ENCODE measurements at regions not wholly inside any gene's neighbourhood (a gene's known extent, or its start where the extent isn't known, plus 50 kb on each side); places are given as distances from the start of the nearest gene placed in this dataset.

GRCh38 chr4:56286763-56287162 lies 100.5 kb downstream of the AASDH start:
- no peak for DNase-seq

- DNase-seq, result no peak
Measured at GRCh38 chr4:56283375-56283774, 103.9 kb downstream of the AASDH start.

GRCh38 chr4:56282004-56282403 lies 105.3 kb downstream of the AASDH start:
- DNase-seq, result no peak

- no peak for DNase-seq
Measured at GRCh38 chr4:56276547-56276946, 110.7 kb downstream of the AASDH start.

GRCh38 chr4:56273391-56273790 lies 113.9 kb downstream of the AASDH start:
- DNase-seq, result no peak

- DNase-seq, result no peak
Measured at GRCh38 chr4:56272927-56273326, 114.4 kb downstream of the AASDH start.

- no peak for DNase-seq
Measured at GRCh38 chr4:56272003-56272402, 115.3 kb downstream of the AASDH start.

GRCh38 chr4:56271131-56271530 lies 116.2 kb downstream of the AASDH start:
- no peak for DNase-seq

- DNase-seq, result no peak
Measured at GRCh38 chr4:56267558-56267957, 119.7 kb downstream of the AASDH start.

GRCh38 chr4:56264873-56265272 lies 122.4 kb downstream of the AASDH start:
- DNase-seq, result no peak

GRCh38 chr4:56261027-56261426 lies 126.3 kb downstream of the AASDH start:
- no peak for DNase-seq

- DNase-seq, result no peak
Measured at GRCh38 chr4:56260320-56260719, 127.0 kb downstream of the AASDH start.

- DNase-seq, result no peak
Measured at GRCh38 chr4:56259655-56260054, 127.6 kb downstream of the AASDH start.

GRCh38 chr4:56255820-56256219 lies 131.5 kb downstream of the AASDH start:
- DNase-seq, result no peak

- DNase-seq, result no peak
Measured at GRCh38 chr4:56253666-56254305, 133.5 kb downstream of the AASDH start.

GRCh38 chr4:56252561-56253152 lies 134.6 kb downstream of the AASDH start:
- DNase-seq, result no peak

- DNase-seq, result no peak
Measured at GRCh38 chr4:56251556-56251955, 135.7 kb downstream of the AASDH start.

- no peak for DNase-seq
Measured at GRCh38 chr4:56250776-56251175, 136.5 kb downstream of the AASDH start.

GRCh38 chr4:56247646-56248045 lies 139.6 kb downstream of the AASDH start:
- no peak for DNase-seq

- no peak for DNase-seq
Measured at GRCh38 chr4:56246233-56246610, 141.1 kb downstream of the AASDH start.

GRCh38 chr4:56245547-56246232 lies 141.6 kb downstream of the AASDH start:
- no peak for DNase-seq

GRCh38 chr4:56244681-56245080 lies 142.6 kb downstream of the AASDH start:
- no peak for DNase-seq

GRCh38 chr4:56243107-56243506 lies 144.2 kb downstream of the AASDH start:
- DNase-seq, result no peak

GRCh38 chr4:56241500-56241899 lies 145.8 kb downstream of the AASDH start:
- no peak for DNase-seq

All from NCI-H345 (cell line).